ENCODE measurements at regions not wholly inside any gene's neighbourhood (a gene's known extent, or its start where the extent isn't known, plus 50 kb on each side); places are given as distances from the start of the nearest gene placed in this dataset.

- TF ChIP-seq CREB1 (CRISPR knock-in tag; IDR thresholded peaks at IDR 0.05) (no peak), TEAD4 (CRISPR knock-in tag; IDR thresholded peaks at IDR 0.05) (no peak), CTCF (IDR thresholded peaks at IDR 0.05) (no peak), USF2 (CRISPR knock-in tag; IDR thresholded peaks at IDR 0.05) (no peak), GABPB1 (CRISPR knock-in tag; IDR thresholded peaks at IDR 0.05) (no peak), SP1 (CRISPR knock-in tag; conservative IDR thresholded peaks at IDR 0.05) (no peak), PREB (CRISPR knock-in tag; IDR thresholded peaks at IDR 0.05; ENCODE audit: borderline replicate concordance) (no peak), MLX (CRISPR knock-in tag; IDR thresholded peaks at IDR 0.05) (no peak), NR2C2 (CRISPR knock-in tag; IDR thresholded peaks at IDR 0.05) (no peak), AFF4 (CRISPR knock-in tag; IDR thresholded peaks at IDR 0.05; ENCODE audit: borderline replicate concordance) (no peak), SMAD3 (CRISPR knock-in tag; IDR thresholded peaks at IDR 0.05; ENCODE audit: borderline replicate concordance) (no peak)
Observed at GRCh38 chr9:38240051-38240450, 152.5 kb upstream of the ALDH1B1 start.

Data from WTC11 (cell line).